ENCODE measurements at regions not wholly inside any gene's neighbourhood (a gene's known extent, or its start where the extent isn't known, plus 50 kb on each side); places are given as distances from the start of the nearest gene placed in this dataset.

- no peak for FAIRE-seq
These were observed 1536.7 kb downstream of the TSPY10 start for GRCh38 chrY:11064376-11064775.

More at GRCh38 chrY:11064376-11064775, 1536.7 kb downstream of the TSPY10 start:
- no peak overlapping the region for H2BK120ac ChIP-seq (replicated peaks; ENCODE audit: low read depth, low read length)
- H3K4ac ChIP-seq (replicated peaks; ENCODE audit: insufficient read length, low read depth, low read length) = no peak overlapping the region
- ChIA-PET POLR2A (ENCODE audit: partially characterized antibody) (no interaction called here), CTCF (ENCODE audit: partially characterized antibody) (no interaction called here)
- no CpG with 5 or more reads among the region's 1 CpG for WGBS, 2 experiments (ENCODE audit: extremely low coverage in 1 of 2, insufficient coverage in 1 of 2, insufficient read length in 1 of 2, insufficient replicate concordance in 2 of 2, low coverage in 1 of 2, low lambda C conversion rate in 2 of 2, missing lambda C conversion rate in 1 of 2)
- no peak overlapping the region for H3K27ac ChIP-seq (ENCODE audit: low read depth, low read length)
- H4K5ac ChIP-seq (ENCODE audit: insufficient read length, low read depth, low read length) = no peak overlapping the region
- H3K79me2 ChIP-seq (ENCODE audit: control insufficient read depth in 1 of 2, insufficient read depth in 2 of 2, low read length in 2 of 2) = no peaks in the 10 kb centered on the region
- H2BK12ac ChIP-seq (ENCODE audit: low read depth, low read length) = no peak overlapping the region
- no peaks in the 10 kb centered on the region for H3K23me2 ChIP-seq (ENCODE audit: low read depth, low read length)
- no peak overlapping the region for H2BK15ac ChIP-seq (ENCODE audit: low read length)
- no peak overlapping the region for H3K9ac ChIP-seq (replicated peaks in 1 of 4; ENCODE audit: extremely low read depth in 1 of 4, low read depth in 3 of 4, low read length in 3 of 4)
- no peaks in the 10 kb centered on the region for H3K36me3 ChIP-seq (ENCODE audit: control insufficient read depth in 2 of 4, insufficient read depth in 4 of 4, low read length in 3 of 4)
- no peak overlapping the region for H3K23ac ChIP-seq (ENCODE audit: insufficient read length)
- no peak overlapping the region for H3K14ac ChIP-seq (ENCODE audit: insufficient read length)
- H2AK5ac ChIP-seq (ENCODE audit: low read depth, low read length) = no peak overlapping the region
- no peak for TF ChIP-seq EGR1 (IDR thresholded peaks at IDR 0.05; ENCODE audit: borderline replicate concordance, low read depth, low read length)
- TF ChIP-seq CBX5 (IDR thresholded peaks at IDR 0.05; ENCODE audit: low read depth, low read length) = no peak
- no peak for TF ChIP-seq PHF8 (conservative IDR thresholded peaks at IDR 0.05; ENCODE audit: low read depth, low read length)
- TF ChIP-seq JUN (IDR thresholded peaks at IDR 0.05; ENCODE audit: low read depth, low read length) = no peak
- no peak for TF ChIP-seq SP4 (IDR thresholded peaks at IDR 0.05; ENCODE audit: low read length)
- no peak for TF ChIP-seq SIX5 (IDR thresholded peaks at IDR 0.05; ENCODE audit: low read depth, low read length)
- no peak for TF ChIP-seq POLR2AphosphoS5 (IDR thresholded peaks at IDR 0.05; ENCODE audit: low read depth, low read length)
- TF ChIP-seq EZH2 (IDR thresholded peaks at IDR 0.05; ENCODE audit: low read depth, low read length, severe bottlenecking) = no peak
- TF ChIP-seq KDM1A (IDR thresholded peaks at IDR 0.05; ENCODE audit: borderline replicate concordance, low read length) = no peak
- TF ChIP-seq CBX8 (IDR thresholded peaks at IDR 0.05; ENCODE audit: borderline replicate concordance, low read depth, low read length) = no peak
- TF ChIP-seq SUZ12 (IDR thresholded peaks at IDR 0.05; ENCODE audit: low read length) = no peak
- no peak overlapping the region for H3K56ac ChIP-seq (replicated peaks; ENCODE audit: insufficient read length, low read depth, low read length)
- H3K4me3 ChIP-seq (ENCODE audit: extremely low read depth in 1 of 4, insufficient read depth in 2 of 4, low read depth in 3 of 4, low read length in 4 of 4) = no peak overlapping the region
- H3K27me3 ChIP-seq (replicated peaks in 1 of 4; ENCODE audit: control insufficient read depth in 3 of 4, extremely low read depth in 1 of 4, insufficient read depth in 3 of 4, low read length in 3 of 4) = no peaks in the 10 kb centered on the region
- no peak overlapping the region for H3K18ac ChIP-seq (ENCODE audit: extremely low read depth, low read length)
- H3K79me1 ChIP-seq (ENCODE audit: low read depth, low read length) = no peaks in the 10 kb centered on the region
- H4K20me1 ChIP-seq (replicated peaks in 1 of 2; ENCODE audit: control insufficient read depth in 1 of 2, insufficient read depth in 2 of 2, low read length in 2 of 2) = no peaks in the 10 kb centered on the region
- no peak overlapping the region for H2AFZ ChIP-seq (ENCODE audit: low read length)
- no peak for DNase-seq (ENCODE audit: low read depth in 1 of 2, low spot score in 2 of 2)
- H3K4me1 ChIP-seq (replicated peaks in 1 of 4; ENCODE audit: control insufficient read depth in 3 of 4, insufficient read depth in 4 of 4, low read length in 3 of 4) = no peaks in the 10 kb centered on the region
- peaks cover 10 to 64% of the 10 kb centered on the region in 2 experiments; a peak in 3 of 4 replicates for H3K9me3 ChIP-seq (ENCODE audit: insufficient read depth in 2 of 2, low read depth in 1 of 2, low read length in 1 of 2)
- H3K4me2 ChIP-seq (ENCODE audit: insufficient read depth in 1 of 2, low read depth in 2 of 2, low read length in 2 of 2) = no peak overlapping the region
- H2BK5ac ChIP-seq (ENCODE audit: low read depth, low read length) = no peak overlapping the region
- no peak overlapping the region for H2BK20ac ChIP-seq (ENCODE audit: low read length)
- no peak overlapping the region for H4K8ac ChIP-seq (ENCODE audit: extremely low read depth, insufficient read depth, low read length)
- H4K91ac ChIP-seq (replicated peaks; ENCODE audit: insufficient read length, low read length) = no peak overlapping the region

Measured in H1 (cell line).